ENCODE measurements at regions not wholly inside any gene's neighbourhood (a gene's known extent, or its start where the extent isn't known, plus 50 kb on each side); places are given as distances from the start of the nearest gene placed in this dataset.
"Not testable (repeated sequence)": the region's sequence is repeated elsewhere in the genome, so short reads cannot be mapped to it uniquely, and the experiment has no call there.

GRCh38 chr17:69672924-69673323, 258.4 kb downstream of the MAP2K6 start:
- DNase-seq (ENCODE audit: low read depth in 2 of 2): no peak

- no peak for DNase-seq (ENCODE audit: low read depth in 2 of 2)
Measured at GRCh38 chr17:69677130-69677529, 262.6 kb downstream of the MAP2K6 start.

- DNase-seq (ENCODE audit: low read depth in 2 of 2): no peak
Measured at GRCh38 chr17:69678206-69678605, 263.7 kb downstream of the MAP2K6 start.

- DNase-seq (ENCODE audit: low read depth in 2 of 2): no peak
Measured at GRCh38 chr17:69679829-69680228, 265.3 kb downstream of the MAP2K6 start.

GRCh38 chr17:69684251-69684650, 269.8 kb downstream of the MAP2K6 start:
- no peak for DNase-seq (ENCODE audit: low read depth in 2 of 2)

- DNase-seq (ENCODE audit: low read depth in 2 of 2): not testable (repeated sequence)
Measured at GRCh38 chr17:69685150-69685549, 270.7 kb downstream of the MAP2K6 start.

- DNase-seq (ENCODE audit: low read depth in 2 of 2): no peak
Measured at GRCh38 chr17:69690531-69690930, 276.0 kb downstream of the MAP2K6 start.

GRCh38 chr17:69692171-69692570, 277.7 kb downstream of the MAP2K6 start:
- DNase-seq (ENCODE audit: low read depth in 2 of 2): no peak

- no peak for DNase-seq (ENCODE audit: low read depth in 2 of 2)
Measured at GRCh38 chr17:69695646-69696045, 281.1 kb downstream of the MAP2K6 start.

GRCh38 chr17:69696650-69697049, 282.2 kb downstream of the MAP2K6 start:
- no peak for DNase-seq (ENCODE audit: low read depth in 2 of 2)

GRCh38 chr17:69698352-69698751, 283.9 kb downstream of the MAP2K6 start:
- not testable (repeated sequence) for DNase-seq (ENCODE audit: low read depth in 2 of 2)

GRCh38 chr17:69702078-69702477, 287.6 kb downstream of the MAP2K6 start:
- no peak for DNase-seq (ENCODE audit: low read depth in 2 of 2)

GRCh38 chr17:69703751-69704150, 289.3 kb downstream of the MAP2K6 start:
- DNase-seq (ENCODE audit: low read depth in 2 of 2): no peak

GRCh38 chr17:69704935-69705334, 290.4 kb downstream of the MAP2K6 start:
- no peak for DNase-seq (ENCODE audit: low read depth in 2 of 2)

GRCh38 chr17:69706127-69706526, 291.6 kb downstream of the MAP2K6 start:
- no peak for DNase-seq (ENCODE audit: low read depth in 2 of 2)

GRCh38 chr17:69709441-69709840, 294.9 kb downstream of the MAP2K6 start:
- no peak for DNase-seq (ENCODE audit: low read depth in 2 of 2)

GRCh38 chr17:69710926-69711325, 296.4 kb downstream of the MAP2K6 start:
- DNase-seq (ENCODE audit: low read depth in 2 of 2): no peak

- no peak for DNase-seq (ENCODE audit: low read depth in 2 of 2)
Measured at GRCh38 chr17:69711541-69711940, 297.0 kb downstream of the MAP2K6 start.

- no peak for DNase-seq (ENCODE audit: low read depth in 2 of 2)
Measured at GRCh38 chr17:69712801-69713311, 298.4 kb downstream of the MAP2K6 start.

GRCh38 chr17:69713815-69714214, 299.3 kb downstream of the MAP2K6 start:
- no peak for DNase-seq (ENCODE audit: low read depth in 2 of 2)

GRCh38 chr17:69714669-69715068, 300.2 kb downstream of the MAP2K6 start:
- no peak for DNase-seq (ENCODE audit: low read depth in 2 of 2)

- DNase-seq (ENCODE audit: low read depth in 2 of 2): no peak
Measured at GRCh38 chr17:69715656-69716055, 301.2 kb downstream of the MAP2K6 start.

- no peak for DNase-seq (ENCODE audit: low read depth in 2 of 2)
Measured at GRCh38 chr17:69716556-69716955, 302.1 kb downstream of the MAP2K6 start.

- no peak for DNase-seq (ENCODE audit: low read depth in 2 of 2)
Measured at GRCh38 chr17:69717214-69717613, 302.7 kb downstream of the MAP2K6 start.

Data from activated CD4-positive, alpha-beta T cell treated with anti-CD3 and anti-CD28 coated beads for 24 hours (primary cell).